Glomerular visceral epithelial cell (primary cell): ENCODE measurements at regions not wholly inside any gene's neighbourhood (a gene's known extent, or its start where the extent isn't known, plus 50 kb on each side); places are given as distances from the start of the nearest gene placed in this dataset.
"Not testable (repeated sequence)": the region's sequence is repeated elsewhere in the genome, so short reads cannot be mapped to it uniquely, and the experiment has no call there.

ENCODE experiments used
- DNase-seq: peaks from one replicate; pipeline ENCODE4 v3.0.0-alpha.2; 2016; ENCODE audit errors: extremely low spot score

DNA sequence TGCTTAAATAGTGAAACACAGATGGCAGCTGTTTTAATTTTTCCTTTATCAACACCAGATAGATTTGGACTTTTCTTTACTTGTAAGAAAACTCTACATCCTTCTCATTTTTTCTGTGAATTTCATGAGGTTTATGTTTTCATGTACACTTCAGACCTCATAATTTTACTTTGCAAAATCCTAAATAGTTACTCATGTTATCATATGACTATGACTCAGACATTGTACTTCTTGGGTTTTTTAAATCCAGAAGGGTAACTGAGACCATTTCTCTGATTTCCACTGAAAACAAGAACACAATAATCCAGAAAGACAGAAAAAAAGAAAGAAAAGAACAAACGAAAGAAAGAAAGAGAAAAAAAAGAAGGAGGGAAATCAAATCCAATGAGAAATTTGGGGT, 1021.6 kb downstream of the NCAM2 start:
- DNase-seq, result no peak

DNA sequence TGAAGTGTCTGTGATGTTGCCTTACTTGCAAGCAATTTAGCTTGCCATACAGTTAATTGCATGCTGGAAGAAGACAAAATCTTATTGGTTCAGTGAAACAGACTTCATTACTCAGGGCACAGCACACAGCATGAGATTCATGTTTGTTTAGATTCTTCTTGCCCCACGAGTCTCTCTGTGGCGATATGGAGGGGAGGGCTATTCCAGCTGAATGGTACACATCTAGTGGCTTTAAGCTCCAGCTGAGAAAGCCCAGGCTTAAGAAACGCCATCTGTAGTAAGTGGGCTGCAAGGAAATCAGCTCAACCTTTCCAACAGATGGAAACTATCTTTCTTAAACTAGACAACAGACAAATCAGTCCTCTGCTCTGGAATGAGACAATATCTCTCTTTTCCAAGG, 1022.0 kb downstream of the NCAM2 start:
- DNase-seq, result no peak

DNA sequence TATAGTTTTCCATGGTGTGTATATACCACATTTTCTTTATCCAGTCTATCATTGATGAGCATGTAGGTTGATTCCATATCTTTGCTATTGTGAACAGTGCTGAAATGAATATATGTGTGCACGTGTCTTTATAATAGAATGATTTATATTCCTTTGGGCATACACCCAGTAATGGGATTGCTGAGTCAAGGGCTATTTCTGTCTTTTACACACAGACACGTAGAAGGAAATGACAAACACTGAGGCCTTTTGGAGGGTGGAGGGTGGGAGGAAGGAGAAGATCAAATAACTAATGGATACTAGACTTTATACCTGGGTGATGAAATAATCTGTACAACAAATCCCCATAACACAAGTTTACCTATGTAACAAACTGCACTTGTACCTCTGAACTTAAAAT, 1025.7 kb downstream of the NCAM2 start:
- DNase-seq, result not testable (repeated sequence)

DNA sequence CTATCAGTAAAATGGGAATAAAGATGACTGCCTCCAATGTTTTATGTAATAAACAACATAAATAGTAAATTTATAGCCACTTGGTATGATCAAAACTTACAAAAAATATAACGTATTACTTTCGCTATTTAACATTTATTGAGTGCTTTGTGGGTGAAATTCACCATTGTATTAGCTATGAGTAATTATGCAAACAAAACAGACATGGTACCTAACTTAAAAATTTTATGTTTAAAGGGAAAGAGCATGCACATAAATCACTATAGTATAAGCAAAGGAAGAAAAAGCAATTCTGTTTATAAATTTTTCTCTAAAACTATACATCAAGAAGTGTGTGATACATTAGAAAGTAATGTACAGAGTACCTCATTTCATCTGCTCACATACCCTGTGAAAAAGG, 1046.2 kb downstream of the NCAM2 start:
- DNase-seq, result no peak

DNA sequence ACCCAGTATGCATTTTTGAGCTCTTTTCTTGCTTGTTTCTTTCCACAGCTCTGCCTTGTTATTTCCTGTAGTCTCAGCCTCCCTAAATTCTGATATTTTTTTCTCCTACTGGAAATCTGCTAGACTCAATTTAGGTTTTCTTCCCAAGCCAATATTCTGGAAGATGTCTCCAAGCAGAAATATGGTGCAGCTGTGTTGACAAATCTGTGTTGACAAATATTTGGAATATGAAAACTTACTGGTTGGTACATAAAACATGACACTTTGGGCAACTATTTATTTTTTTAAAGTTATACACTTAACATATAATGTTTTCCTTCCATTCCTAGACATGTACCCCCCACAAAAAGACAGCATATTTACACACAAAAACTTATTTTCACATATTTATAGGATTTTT, 1048.4 kb downstream of the NCAM2 start:
- DNase-seq, result no peak

DNA sequence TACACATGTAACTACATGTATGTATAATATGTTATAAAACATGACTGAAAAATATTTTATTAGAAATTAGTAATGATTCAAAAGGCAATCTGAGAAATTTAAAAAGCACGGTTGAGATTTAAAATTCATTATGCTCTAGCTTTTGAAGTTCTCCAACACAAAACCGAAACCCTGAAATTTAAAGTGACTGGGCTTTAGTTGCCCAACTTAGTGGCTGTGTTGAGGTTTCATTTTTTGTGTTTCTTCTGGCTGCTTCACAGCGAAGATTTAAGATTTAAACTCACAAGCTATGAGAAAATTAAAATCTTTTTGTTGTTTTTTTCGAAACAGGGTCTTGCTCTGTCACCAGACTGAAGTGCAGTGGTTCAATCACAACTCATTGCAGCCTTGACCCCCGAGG, 1058.7 kb downstream of the NCAM2 start:
- no peak for DNase-seq

DNA sequence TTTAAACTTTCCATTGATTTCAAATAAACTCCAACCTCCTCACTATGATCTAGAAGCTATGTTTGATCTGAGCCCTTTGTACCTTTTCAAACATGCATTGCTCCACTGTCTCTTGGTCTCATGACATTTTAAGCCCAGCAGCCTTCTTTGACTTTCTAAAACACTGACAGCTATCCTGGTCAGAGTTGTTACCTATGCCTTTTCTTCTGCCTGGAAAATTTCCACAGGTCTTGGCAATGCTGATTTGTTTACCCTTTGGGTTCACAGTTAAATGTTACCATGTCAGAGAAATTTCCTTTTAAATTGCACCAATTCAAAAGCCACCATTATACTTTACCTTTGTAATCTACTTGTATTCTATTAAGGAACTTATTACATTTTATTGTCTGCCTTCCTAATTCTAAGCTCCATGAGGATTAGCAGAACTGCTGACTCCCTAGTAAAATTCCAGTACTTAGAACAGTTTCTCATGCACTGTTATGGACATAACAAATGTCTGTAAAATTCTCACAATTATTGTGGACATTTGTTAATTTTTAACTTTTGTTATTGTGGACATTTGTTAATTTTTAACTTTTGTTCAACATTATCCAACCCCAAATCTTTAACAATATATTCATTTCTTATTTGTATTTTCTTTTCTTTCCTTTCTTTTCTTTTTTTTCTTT, 1064.4 kb downstream of the NCAM2 start:
- no peak for DNase-seq

DNA sequence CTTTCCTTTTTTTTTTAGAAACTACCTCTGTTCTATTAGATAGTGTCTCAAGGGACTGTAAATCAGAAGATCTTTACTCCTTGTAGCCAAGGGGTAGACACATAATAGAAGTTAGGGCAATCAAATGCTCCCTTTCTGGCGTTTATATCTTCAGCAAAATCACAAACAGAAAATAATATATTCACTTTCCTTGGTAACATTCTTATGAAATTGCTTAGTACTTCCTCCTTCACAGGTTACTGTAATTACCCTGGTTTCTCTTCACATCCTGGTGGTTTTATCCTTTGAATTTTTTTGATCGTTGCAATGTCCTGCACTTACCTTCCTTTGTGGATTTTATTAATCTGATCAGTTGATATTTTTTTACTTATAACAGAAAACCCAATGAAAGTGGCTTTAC, 1064.9 kb downstream of the NCAM2 start:
- DNase-seq, result no peak

DNA sequence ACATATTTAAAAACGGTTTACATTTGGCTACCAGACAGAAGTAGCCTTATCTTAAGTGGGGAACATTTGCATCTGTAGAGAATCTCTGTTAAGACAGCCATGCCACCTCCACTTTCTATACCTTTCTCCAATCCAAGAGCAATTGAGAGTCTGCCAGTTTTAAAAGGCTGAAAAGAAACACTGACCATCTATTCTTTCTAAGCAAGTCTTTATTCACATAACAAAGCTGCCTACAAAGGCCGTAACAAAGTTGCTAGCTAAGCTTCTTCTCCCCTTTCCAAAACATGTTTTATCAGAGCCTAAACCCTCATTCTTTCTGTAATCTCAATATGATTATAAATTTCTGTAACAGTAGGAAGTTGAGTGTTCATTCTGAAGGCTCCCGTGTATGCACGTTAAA, 1078.3 kb downstream of the NCAM2 start:
- DNase-seq, result no peak

DNA sequence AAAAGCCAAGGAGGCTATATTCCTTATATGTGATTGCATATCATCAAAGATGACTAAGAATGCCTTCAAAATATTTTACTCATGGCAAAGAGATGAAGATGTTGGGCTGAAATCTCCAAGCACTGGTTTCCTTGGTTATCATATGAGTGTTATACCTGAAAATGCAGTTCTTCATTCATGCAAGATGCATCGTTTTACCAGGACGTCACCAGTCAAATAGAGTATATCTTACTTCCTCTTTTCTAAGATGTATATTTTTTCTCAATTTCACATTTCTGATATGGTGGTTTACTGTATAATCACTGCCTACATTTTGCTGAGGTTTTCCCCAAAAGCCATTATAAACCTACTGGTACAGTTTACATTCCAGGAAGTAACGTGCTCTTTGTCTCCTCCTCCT, 1085.7 kb downstream of the NCAM2 start:
- no peak for DNase-seq

DNA sequence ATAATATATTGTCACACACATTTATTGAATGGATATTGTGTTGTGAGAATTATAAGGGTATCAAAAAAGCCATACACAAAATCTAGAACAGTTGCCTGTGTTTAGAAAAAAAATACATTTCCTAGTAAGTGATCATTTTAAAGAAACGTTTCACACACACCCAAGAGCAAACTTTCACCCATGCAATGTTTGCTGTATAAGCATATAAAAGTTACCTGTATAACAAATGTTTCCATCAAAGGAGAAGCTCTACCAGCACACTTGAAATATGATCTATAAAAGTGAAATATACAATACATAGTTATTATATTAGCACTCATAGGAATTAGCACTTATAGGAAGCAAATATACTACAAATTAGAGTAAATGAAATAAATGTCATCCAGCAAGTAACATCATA, 1098.1 kb downstream of the NCAM2 start:
- DNase-seq, result no peak

DNA sequence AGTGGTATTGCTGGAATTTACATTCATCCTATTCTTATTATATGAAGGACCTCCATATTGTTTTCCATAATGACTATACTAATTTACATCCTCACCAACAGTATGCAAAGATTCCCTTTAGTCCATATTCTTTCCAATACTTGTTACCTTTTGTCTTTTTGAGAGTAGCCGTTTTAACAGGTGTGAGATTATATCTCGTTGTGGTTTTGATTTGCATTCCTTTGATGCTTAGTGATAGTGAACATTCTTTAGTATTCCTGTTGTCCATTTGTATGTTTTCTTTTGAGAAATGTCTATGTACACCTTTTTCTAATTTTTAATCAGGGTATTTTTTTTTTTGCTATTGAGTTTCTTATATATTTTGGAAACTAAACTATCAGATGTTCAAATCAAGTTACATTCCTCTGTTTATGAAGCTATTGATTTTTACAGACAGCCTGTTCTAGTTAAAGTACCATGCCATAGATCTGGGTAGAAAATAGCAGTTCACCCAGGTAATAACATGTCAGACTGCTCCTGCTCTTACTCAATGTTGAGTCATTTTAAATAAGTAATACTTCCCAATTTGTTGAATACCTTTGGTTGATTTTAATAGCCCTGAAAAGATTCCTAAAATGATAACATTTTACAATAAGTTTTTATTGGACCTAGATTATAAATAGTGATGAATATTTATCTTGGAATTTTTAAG, 1108.7 kb downstream of the NCAM2 start:
- no peak for DNase-seq

DNA sequence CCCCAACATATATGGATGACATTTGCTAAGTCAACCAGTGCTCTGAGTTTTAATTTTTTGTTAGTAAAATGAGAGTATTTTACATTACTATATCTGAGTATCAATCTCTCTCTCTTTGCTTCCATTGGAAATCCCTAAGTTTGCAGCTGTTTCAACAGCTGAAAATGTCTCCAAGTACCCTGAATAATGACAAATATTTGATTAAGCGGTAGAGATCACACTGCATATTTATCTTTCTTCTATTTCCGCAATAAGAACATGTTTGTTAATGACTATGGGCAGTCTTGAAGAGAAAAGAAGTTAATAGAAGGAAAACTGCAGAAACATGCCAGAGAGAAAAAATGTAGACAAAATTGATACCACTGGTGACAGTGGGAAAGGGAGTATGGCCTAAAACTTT, 1117.5 kb downstream of the NCAM2 start:
- DNase-seq, result no peak

DNA sequence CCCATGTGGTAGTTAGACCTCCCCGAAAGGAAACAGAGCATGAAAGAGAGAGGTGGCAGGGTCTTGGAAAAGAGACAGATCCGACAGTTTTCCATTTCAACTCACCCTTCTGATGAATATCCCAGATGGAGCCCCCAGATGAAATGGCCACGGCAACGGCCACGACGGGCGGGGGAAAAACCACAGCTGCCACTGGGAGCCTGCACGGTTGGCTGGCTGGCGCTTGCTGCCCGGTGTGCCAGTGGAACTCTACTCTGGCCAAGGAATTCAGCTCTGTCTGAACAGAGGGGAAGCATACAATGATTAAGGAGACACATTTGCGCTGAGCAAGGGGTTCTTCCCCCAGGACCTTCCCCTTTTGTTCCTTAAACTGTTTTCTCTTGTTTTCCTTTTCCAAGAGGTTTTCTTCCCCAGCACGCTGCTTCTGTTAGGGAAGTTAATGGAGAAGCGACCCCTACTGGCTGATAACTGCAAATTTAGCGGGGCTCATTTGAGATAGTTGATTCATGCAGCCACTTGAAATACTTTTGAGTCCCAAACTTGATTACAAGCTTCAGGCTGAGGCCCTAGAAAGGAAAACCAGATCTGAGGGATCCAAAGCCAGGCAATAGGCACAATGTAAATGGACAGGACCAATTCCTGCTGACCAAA, 1122.5 kb downstream of the NCAM2 start:
- DNase-seq, result no peak

DNA sequence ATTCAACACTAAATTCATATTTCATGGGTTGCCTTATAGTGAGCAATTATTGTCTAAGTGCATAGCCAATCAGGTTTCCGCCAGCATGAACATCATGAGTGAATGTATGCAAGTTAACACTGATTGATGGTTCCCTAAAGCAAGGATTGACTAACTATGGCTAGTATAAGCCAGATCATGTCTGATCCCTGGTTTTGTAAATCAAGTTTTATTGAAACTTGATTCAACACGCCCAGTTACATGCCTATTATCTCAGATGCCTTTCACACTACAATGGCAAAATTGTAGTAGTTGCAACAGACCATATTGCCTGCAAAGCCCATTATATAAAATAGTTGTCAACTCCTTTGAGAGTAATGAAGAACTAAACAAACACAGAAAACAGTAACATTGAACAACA, 1127.4 kb downstream of the NCAM2 start:
- DNase-seq, result no peak

DNA sequence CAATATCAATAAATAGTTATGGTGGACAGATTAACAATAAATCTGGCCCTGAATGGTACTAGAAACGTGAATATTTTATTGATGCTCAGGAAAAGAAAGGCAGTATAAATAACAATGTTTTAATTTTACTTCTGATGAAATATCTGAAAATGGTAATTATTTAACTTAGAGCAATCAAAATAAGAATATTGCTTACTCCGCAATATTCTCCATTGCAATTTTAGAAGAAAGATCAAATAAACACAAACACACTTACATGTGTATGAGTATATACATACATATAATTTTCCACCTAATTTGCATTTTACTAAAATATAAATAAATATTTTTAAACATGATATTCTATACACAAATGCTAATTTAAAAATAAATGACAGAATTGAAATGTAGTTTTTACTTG, 1130.5 kb downstream of the NCAM2 start:
- DNase-seq, result no peak

DNA sequence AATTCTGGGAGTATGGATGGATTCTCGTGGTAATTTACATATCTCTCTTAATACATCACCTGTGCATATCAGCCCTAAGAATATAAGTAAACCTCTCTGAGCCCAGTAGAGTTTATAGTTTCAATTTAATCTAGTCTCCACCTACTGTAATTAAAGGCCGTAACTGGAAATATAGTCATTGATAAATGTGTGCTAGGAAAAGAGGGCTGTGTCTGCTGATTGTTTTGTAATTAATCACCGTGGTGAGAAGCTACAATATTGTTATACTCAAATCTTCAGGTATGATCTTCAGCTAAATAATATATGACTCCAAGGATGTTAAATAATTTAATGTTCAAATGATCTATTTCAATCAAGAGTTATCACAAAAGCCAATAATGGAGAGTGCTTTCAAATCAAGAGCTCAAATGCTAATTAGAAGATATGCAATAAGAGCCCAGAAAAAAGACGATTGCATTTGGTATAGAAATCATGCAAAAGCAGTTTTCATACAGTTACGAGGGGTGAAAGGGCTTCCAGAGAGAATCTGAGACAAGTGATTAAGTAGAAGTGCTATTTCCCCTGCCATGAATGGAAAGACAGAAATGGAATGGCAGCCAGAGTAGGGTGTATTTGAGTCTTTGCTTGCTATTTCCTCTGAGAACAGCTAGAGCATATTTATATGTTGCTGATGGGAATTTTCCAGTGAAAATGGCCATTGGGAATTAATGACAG, 1134.3 kb downstream of the NCAM2 start:
- DNase-seq, result no peak

DNA sequence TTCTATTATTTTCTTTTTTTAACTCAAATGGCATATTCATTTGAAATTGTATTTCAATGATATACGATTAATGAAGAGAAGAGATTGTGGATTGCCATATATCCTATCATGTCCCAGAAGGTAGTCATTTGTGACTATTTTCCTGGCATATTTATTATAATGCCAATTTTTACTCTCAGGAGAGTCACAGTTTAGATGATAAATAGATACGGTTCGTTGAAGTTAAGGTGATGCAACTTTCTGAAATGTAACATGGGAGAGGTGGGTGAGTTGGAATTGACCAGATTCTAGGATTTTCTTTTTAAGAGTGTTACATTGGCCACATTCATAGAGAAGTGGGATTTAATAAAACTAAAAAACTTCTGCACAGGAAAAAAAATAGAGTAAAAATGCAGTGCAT, 1138.5 kb downstream of the NCAM2 start:
- DNase-seq, result no peak

DNA sequence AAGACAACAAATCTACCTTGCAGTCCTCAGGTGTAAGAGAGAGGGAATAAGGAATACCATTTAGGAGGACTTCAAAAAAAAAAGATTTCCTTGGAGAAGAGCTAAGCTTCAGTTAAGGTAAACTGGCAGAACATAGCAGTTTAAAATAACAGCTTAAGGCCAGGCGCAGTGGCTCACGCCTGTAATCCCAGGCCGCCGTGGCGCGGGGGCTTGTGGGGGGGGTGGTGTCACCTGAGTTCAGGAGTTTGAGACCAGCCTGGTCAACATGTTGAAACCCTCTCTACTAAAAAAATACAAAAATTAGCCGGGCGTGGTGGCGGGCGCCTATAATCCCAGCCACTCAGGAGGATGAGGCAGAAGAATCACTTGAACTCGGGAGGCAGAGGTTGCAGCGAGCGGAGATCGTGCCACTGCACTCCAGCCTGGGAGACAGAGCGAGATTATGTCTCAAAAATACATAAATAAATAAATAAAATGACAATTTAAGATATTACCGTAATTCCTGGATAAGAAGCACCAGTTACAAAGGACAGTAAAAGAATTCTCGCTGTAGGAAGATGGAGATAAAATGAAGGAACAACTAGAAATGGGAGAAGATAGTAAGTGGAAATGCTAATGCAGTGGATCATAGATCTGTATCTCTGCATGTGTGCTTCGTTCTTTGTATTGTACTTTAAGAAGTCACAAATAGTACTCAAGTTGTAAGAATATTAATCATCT, 1140.2 kb downstream of the NCAM2 start:
- DNase-seq, result no peak

DNA sequence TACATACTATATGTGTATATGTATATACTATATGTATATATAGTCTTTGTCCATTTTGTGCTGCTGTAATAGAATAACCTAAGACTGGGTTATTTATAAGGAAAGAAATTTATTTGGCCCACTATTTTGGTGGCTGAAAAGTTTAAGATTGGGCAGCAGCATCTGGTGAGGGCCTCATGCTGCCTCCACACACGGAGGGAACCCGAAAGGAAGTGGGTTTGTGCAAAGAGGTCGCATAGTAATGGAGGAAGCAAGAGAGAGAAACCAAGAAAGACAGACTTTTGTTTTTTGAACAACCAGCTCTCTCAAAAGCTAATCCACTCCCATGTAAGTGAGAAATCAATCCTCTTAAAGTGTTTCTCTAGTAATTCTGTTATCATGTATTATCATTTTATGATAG, 1147.3 kb downstream of the NCAM2 start:
- DNase-seq, result no peak

DNA sequence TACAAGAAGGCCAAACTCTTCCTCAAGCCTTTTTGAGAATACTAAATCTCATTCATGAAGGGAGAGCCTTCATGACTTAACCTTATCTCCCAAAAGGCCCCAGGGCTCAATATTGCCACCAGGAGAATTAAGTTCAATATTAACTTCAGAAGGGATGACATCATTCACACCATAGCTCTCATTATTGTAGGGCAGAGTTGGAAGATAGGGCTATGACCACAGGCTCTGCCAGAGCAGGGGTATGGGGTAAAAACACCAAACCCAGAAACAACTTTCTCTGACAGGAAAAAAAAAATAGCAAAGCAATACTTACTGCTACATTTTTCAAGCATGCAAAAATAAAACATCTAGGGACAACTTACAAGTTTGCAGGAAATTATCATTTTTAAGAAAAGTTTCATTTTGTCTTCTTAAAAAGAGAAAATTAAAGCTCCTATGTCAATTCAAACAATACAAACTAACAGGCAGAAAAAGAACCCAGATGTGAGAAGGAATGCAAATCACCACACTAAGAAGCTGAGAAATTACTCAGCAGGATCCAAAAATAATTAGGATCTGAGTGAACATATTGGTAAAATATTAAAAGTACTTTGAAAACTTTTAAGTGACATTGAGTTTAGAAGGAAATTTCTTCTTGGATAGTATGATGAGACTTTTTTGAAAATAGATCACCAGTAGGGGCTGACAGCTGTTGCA, 1156.5 kb downstream of the NCAM2 start:
- DNase-seq, result peak; percentile 6
